ENCODE measurements at regions not wholly inside any gene's neighbourhood (a gene's known extent, or its start where the extent isn't known, plus 50 kb on each side); places are given as distances from the start of the nearest gene placed in this dataset.
"Not testable (repeated sequence)": the region's sequence is repeated elsewhere in the genome, so short reads cannot be mapped to it uniquely, and the experiment has no call there.

GRCh38 chr6:140147825-140148814 is 773.7 kb upstream of the CITED2 start (continued):
- TF ChIP-seq, protein P1, sequence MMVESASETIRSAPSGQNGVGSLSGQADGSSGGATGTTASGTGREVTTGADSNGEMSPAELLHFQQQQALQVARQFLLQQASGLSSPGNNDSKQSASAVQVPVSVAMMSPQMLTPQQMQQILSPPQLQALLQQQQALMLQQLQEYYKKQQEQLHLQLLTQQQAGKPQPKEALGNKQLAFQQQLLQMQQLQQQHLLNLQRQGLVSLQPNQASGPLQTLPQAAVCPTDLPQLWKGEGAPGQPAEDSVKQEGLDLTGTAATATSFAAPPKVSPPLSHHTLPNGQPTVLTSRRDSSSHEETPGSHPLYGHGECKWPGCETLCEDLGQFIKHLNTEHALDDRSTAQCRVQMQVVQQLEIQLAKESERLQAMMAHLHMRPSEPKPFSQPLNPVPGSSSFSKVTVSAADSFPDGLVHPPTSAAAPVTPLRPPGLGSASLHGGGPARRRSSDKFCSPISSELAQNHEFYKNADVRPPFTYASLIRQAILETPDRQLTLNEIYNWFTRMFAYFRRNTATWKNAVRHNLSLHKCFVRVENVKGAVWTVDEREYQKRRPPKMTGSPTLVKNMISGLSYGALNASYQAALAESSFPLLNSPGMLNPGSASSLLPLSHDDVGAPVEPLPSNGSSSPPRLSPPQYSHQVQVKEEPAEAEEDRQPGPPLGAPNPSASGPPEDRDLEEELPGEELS (CRISPR knock-in tag; IDR thresholded peaks at IDR 0.05; ENCODE audit: borderline replicate concordance): peak; percentile 53; the same call in 1 of the 2 replicates
- TF ChIP-seq MAZ (CRISPR knock-in tag; conservative IDR thresholded peaks at IDR 0.05 in 1 of 2, IDR thresholded peaks at IDR 0.05 in 1 of 2): peak; percentile 65 to 87
- peak; percentile 97 for TF ChIP-seq TFAP4 (CRISPR knock-in tag; IDR thresholded peaks at IDR 0.05; ENCODE audit: borderline replicate concordance)
- TF ChIP-seq ELF1 (tag; IDR thresholded peaks at IDR 0.05): peak; percentile 79
- TF ChIP-seq, protein P2, sequence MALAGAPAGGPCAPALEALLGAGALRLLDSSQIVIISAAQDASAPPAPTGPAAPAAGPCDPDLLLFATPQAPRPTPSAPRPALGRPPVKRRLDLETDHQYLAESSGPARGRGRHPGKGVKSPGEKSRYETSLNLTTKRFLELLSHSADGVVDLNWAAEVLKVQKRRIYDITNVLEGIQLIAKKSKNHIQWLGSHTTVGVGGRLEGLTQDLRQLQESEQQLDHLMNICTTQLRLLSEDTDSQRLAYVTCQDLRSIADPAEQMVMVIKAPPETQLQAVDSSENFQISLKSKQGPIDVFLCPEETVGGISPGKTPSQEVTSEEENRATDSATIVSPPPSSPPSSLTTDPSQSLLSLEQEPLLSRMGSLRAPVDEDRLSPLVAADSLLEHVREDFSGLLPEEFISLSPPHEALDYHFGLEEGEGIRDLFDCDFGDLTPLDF (CRISPR knock-in tag; IDR thresholded peaks at IDR 0.05): peak; percentile 91; the same call in 1 of the 2 replicates
- peak; percentile 78 for TF ChIP-seq RBM25 (IDR thresholded peaks at IDR 0.05; ENCODE audit: low read depth, low read length, severe bottlenecking)
- TF ChIP-seq TRIM28 (IDR thresholded peaks at IDR 0.05): peak; percentile 26; the same call in 1 of the 2 replicates
- TF ChIP-seq FOXM1 (IDR thresholded peaks at IDR 0.05; ENCODE audit: low read depth): peak; percentile 76
- TF ChIP-seq FOXM1 (CRISPR knock-in tag; IDR thresholded peaks at IDR 0.05; ENCODE audit: low read depth); TOE1 (CRISPR knock-in tag; IDR thresholded peaks at IDR 0.05; ENCODE audit: borderline replicate concordance, low read depth): not testable (repeated sequence)
- 0 out of 2 replicates have a peak, but pooled peaks have one; percentile 15 for TF ChIP-seq TOE1 (IDR thresholded peaks at IDR 0.05; ENCODE audit: borderline replicate concordance)
- peak; percentile 47; the same call in 1 of the 2 replicates for TF ChIP-seq SOX6 (IDR thresholded peaks at IDR 0.05)
- TF ChIP-seq SUPT5H (IDR thresholded peaks at IDR 0.05): peak; percentile 89
- 0 out of 2 replicates have a peak, but pooled peaks have one; percentile 3 for TF ChIP-seq MAFF (IDR thresholded peaks at IDR 0.05; ENCODE audit: low read length)
- 0 out of 2 replicates have a peak, but pooled peaks have one; percentile 24 for TF ChIP-seq ETS1 (conservative IDR thresholded peaks at IDR 0.05; ENCODE audit: control insufficient read depth, low read depth, low read length)
- peak; percentile 68 for TF ChIP-seq PHF20 (IDR thresholded peaks at IDR 0.05; ENCODE audit: partially characterized antibody)
- TF ChIP-seq PCBP1 (IDR thresholded peaks at IDR 0.05; ENCODE audit: low read depth, low read length, poor library complexity, severe bottlenecking): peak; percentile 61
- TF ChIP-seq KAT7 (CRISPR knock-in tag; IDR thresholded peaks at IDR 0.05; ENCODE audit: borderline replicate concordance): 0 out of 2 replicates have a peak, but pooled peaks have one; percentile 66
- TF ChIP-seq HLTF (IDR thresholded peaks at IDR 0.05): 0 out of 2 replicates have a peak, but pooled peaks have one; percentile 30
- TF ChIP-seq MAX (CRISPR knock-in tag; IDR thresholded peaks at IDR 0.05): peak; percentile 34
- TF ChIP-seq RBBP5 (IDR thresholded peaks at IDR 0.05; ENCODE audit: borderline replicate concordance, insufficient read depth, low read length, poor library complexity, severe bottlenecking): peak; percentile 68

Measured in K562 (cell line).